ENCODE measurements at regions not wholly inside any gene's neighbourhood (a gene's known extent, or its start where the extent isn't known, plus 50 kb on each side); places are given as distances from the start of the nearest gene placed in this dataset.

DNA sequence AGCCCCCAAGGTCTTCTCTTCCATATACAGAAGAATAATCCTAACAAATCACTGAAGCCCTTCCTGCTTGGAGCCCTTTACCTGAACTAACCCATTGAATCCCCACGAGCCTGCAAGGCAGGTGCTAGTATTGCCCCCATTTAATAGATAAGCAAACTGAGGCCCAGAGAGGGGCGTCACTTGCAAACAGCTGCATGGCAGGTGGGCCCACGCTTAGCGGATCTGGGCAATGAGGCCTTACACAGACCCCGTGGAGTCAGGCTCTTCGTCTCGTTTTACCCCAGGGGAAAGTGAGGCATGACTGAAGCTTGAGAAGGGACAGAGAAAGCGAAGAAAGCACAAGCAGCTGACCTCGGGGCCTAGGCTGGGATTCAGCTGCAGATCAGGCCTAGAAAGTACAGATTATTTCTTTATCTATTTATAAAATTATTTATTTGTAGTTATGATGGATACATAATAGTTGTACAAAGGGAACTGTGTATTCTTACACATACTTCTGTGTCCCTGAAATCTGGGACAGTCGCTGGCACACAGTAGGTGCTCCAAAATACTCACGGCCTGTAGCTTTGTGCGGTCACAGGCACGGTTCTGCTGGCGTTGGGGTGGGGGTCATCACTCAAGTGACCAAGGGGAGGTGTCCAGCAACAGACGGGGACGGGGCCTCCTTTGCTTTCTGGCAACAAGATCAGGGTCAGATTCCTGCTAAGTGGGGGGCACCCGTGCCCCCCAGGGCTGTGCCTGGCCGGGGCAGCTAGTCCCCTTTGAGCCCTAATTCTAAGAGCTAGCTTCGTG lies 223.2 kb upstream of the GSE1 start:
- DNase-seq (ENCODE audit: low read depth, low spot score): no peak
- WGBS (ENCODE audit: insufficient coverage, insufficient read length): no CpG with 5 or more reads among the region's 19 CpGs
- Histone ChIP-seq H3K4me1 (ENCODE audit: control insufficient read depth, insufficient read depth, low read length) (peaks cover 1% of the 10 kb centered on the region; the same call in 1 of the 2 replicates), H3K27ac (ENCODE audit: low read length) (no peak overlapping the region), H3K27me3 (ENCODE audit: control insufficient read depth, insufficient read depth, low read length) (no peaks in the 10 kb centered on the region), H3K4me3 (ENCODE audit: low read length) (no peak overlapping the region), H3K9me3 (ENCODE audit: control insufficient read depth, insufficient read depth, low read length) (no peaks in the 10 kb centered on the region), H3K36me3 (ENCODE audit: control insufficient read depth, insufficient read depth, low read length) (no peaks in the 10 kb centered on the region)

DNA sequence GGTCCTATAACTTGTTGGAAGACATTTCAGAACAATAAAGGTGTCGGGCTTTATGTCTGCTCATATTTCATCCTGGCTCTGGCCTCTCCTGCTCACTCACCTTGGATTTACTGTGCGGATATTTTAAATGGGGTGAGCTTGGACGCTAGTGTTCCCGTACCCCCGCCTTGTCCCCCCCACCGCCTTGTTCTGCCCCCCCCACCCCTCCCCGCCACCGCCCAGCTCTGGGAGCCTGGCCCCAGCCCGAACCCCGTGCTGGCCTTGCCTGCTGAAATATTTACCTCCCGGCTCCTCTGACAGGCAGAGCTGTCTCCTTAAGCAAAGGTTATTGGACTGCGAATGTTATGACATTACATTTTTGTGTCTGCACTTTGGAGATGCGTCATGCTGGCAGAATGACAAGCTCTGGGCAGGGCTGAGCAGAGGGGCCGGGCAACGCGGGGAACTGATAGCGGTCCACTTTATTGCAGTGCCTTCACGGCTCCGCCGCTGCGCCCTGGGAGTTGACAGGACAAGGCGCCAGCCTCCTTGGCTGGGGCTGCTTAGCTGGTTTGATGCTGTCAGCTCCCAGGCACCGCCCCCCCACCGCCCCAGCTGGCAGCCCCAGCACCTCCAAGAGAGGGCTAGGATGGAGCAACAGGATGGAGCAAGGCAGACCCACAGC lies 222.5 kb upstream of the GSE1 start:
- Histone ChIP-seq H3K9me3 (ENCODE audit: control insufficient read depth, insufficient read depth, low read length) (no peaks in the 10 kb centered on the region), H3K4me3 (ENCODE audit: low read length) (no peak overlapping the region), H3K27ac (ENCODE audit: low read length) (no peak overlapping the region), H3K27me3 (ENCODE audit: control insufficient read depth, insufficient read depth, low read length) (no peaks in the 10 kb centered on the region), H3K4me1 (ENCODE audit: control insufficient read depth, insufficient read depth, low read length) (peaks cover 5% of the 10 kb centered on the region), H3K36me3 (ENCODE audit: control insufficient read depth, insufficient read depth, low read length) (no peaks in the 10 kb centered on the region)
- no CpG with 5 or more reads among the region's 24 CpGs for WGBS (ENCODE audit: insufficient coverage, insufficient read length)
- no peak for DNase-seq (ENCODE audit: low read depth, low spot score)

DNA sequence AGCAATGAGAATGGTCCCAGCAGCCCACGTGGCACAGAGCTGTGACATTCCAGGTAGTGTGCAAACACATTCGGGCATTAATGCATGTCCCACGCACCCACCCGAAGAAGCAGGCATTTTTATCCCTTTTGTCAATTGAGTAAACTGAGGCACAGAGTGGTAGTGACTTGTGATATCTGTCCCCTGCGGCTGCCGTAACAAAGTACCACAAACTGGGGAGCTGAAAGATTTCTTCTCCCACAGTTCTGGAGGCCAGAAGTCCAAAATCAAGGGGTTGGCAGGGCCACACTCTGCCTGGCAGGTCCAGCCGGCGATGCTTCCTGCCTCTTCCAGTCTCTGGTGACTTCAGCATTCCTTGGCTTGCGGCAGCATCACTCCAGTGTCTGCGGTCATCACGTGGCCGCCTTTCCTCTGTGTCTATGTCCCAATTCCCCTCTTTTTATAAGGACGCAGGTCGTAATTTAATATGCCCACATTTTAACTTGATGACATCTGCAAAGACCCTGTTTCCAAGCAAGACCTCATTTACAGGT lies 221.9 kb upstream of the GSE1 start:
- WGBS (ENCODE audit: insufficient coverage, insufficient read length): no CpG with 5 or more reads among the region's 14 CpGs
- no peak for DNase-seq (ENCODE audit: low read depth, low spot score)
- no peaks in the 10 kb centered on the region for H3K9me3 ChIP-seq (ENCODE audit: control insufficient read depth, insufficient read depth, low read length)
- no peak overlapping the region for H3K27ac ChIP-seq (ENCODE audit: low read length)
- H3K27me3 ChIP-seq (ENCODE audit: control insufficient read depth, insufficient read depth, low read length): no peaks in the 10 kb centered on the region
- no peak overlapping the region for H3K4me3 ChIP-seq (ENCODE audit: low read length)
- no peaks in the 10 kb centered on the region for H3K36me3 ChIP-seq (ENCODE audit: control insufficient read depth, insufficient read depth, low read length)
- peaks cover 8% of the 10 kb centered on the region; the same call in 1 of the 2 replicates for H3K4me1 ChIP-seq (ENCODE audit: control insufficient read depth, insufficient read depth, low read length)

DNA sequence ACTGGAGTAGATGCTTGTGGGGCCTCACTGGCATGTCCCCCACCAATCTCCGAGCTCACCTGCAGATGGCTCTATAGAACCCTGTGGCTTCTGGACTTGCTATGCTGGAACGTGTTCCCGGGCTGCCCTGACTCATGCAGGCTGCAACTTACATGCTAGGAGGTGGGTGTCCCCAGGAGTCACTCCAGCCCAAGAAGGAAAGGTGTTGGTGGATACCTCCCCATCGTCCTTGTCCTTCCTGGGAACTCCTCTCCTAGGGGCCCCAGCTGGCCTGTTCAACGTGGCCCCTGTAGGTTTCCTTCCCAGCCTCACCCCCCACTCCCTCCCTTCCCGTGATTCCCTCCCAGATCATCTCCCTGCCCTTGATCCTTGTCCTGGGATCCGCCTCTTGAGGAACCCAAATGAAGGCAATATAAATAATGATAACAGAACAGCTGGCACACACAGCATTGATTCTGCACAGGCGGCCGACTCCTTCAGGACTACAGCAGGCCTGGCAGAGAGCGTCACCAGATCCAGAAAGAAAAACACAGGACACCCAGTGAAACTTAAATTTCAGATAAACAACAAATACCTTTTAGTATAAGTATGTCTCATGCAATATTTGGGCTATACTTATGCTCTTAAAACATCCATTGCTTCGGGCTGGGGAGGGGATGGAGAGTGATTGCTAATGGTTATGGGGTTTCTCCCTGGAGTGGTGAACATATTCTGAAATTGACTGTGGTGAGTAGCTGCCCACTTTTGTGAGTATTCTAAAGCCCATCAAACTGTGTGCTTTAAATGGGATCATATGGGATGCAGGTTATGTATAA lies 221.1 kb upstream of the GSE1 start:
- Histone ChIP-seq H3K27ac (ENCODE audit: low read length) (no peak overlapping the region), H3K27me3 (ENCODE audit: control insufficient read depth, insufficient read depth, low read length) (no peaks in the 10 kb centered on the region), H3K4me3 (ENCODE audit: low read length) (no peak overlapping the region), H3K9me3 (ENCODE audit: control insufficient read depth, insufficient read depth, low read length) (no peaks in the 10 kb centered on the region), H3K36me3 (ENCODE audit: control insufficient read depth, insufficient read depth, low read length) (no peaks in the 10 kb centered on the region), H3K4me1 (ENCODE audit: control insufficient read depth, insufficient read depth, low read length) (peaks cover 13% of the 10 kb centered on the region)
- WGBS (ENCODE audit: insufficient coverage, insufficient read length): no CpG with 5 or more reads among the region's 11 CpGs
- no peak for DNase-seq (ENCODE audit: low read depth, low spot score)

DNA sequence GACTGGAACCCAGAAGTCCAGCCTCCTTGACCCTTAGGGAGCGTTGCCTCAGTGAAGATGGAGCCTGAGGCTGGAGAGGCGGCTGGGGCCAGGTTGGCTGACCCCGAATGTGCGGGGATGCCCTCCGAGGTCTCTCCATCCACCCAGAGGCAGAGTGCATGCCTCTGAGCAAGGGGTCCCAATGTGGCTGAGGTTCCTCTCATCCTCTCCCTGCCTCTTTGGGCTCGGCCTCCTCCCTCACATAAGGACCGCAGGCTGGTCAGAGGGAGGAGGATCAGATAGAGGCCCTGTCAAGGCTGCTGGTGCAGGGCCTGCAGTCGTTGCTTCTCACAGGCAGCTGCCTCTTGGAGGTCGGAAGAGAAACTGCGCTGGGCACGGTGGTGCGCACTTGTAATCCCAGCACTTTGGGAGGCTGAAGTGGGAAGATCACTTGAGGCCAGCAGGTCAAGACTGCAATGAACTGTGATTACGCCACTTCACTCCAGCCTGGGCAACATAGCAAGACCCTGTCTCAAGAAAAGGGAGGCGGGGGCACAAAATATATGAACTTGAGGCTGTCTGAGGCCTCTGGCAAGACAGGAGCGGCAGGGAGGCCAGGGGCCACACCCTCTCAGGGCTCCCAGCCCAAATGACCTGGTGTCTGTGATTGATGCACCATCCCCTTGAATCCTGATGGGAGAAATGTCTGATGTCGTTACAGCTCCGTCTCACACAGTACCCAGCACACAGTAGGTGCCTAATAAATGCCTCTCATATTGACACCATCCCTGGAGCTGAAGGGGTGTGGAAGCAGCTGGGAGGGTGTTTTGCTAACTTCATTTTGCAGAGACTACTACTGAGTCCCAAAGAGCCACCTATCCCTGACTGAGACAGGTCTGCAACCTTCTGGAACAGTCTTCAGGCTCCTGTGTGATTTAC lies 220.1 kb upstream of the GSE1 start:
- no peak overlapping the region for H3K4me3 ChIP-seq (ENCODE audit: low read length)
- H3K4me1 ChIP-seq (ENCODE audit: control insufficient read depth, insufficient read depth, low read length): peaks cover 17% of the 10 kb centered on the region
- no CpG with 5 or more reads among the region's 17 CpGs for WGBS (ENCODE audit: insufficient coverage, insufficient read length)
- H3K9me3 ChIP-seq (ENCODE audit: control insufficient read depth, insufficient read depth, low read length): no peaks in the 10 kb centered on the region
- DNase-seq (ENCODE audit: low read depth, low spot score): no peak
- H3K27ac ChIP-seq (ENCODE audit: low read length): no peak overlapping the region
- no peaks in the 10 kb centered on the region for H3K27me3 ChIP-seq (ENCODE audit: control insufficient read depth, insufficient read depth, low read length)
- H3K36me3 ChIP-seq (ENCODE audit: control insufficient read depth, insufficient read depth, low read length): no peaks in the 10 kb centered on the region

DNA sequence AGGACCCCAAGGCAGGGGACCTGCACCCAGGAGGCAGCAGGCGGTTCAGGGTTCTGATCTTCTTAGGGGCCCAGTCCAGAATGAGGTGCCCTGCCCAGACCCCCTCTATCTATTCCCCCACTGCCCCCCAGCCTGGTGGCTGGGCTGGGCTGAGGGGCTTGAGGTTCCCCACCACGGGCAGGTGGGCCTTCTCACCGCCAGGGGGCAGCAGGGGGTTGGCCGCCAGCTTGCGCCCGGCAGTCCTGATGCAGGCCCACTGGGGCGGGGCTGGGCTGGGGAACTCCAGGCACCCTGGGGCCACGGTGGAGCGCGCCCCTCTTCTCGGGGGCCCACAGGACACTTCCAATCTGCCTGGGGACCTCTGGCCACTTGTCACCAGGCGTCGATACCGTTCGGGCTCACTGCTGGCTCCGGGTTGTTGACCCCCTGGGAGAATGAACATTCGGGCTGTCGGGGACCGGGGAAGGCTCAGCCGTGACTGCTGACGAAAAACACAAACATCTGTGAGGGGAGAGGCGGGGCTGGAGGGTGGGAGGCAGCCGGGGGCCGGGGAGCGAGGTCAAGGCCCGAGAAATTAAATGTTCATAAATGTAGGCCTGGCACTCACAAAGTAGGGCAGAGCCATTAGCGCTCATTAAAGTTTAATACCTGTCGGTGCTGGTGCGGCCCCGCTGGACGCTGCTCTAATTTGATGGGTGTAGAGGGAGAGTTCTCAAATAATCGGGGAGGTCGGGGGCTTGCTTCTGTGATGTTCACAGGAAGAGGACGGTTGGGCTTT lies 219.3 kb upstream of the GSE1 start:
- Histone ChIP-seq H3K36me3 (ENCODE audit: control insufficient read depth, insufficient read depth, low read length) (no peaks in the 10 kb centered on the region), H3K27ac (ENCODE audit: low read length) (no peak overlapping the region), H3K9me3 (ENCODE audit: control insufficient read depth, insufficient read depth, low read length) (no peaks in the 10 kb centered on the region), H3K4me1 (ENCODE audit: control insufficient read depth, insufficient read depth, low read length) (peaks cover 17% of the 10 kb centered on the region), H3K27me3 (ENCODE audit: control insufficient read depth, insufficient read depth, low read length) (no peaks in the 10 kb centered on the region), H3K4me3 (ENCODE audit: low read length) (no peak overlapping the region)
- DNase-seq (ENCODE audit: low read depth, low spot score): no peak
- WGBS (ENCODE audit: insufficient coverage, insufficient read length): no CpG with 5 or more reads among the region's 34 CpGs

DNA sequence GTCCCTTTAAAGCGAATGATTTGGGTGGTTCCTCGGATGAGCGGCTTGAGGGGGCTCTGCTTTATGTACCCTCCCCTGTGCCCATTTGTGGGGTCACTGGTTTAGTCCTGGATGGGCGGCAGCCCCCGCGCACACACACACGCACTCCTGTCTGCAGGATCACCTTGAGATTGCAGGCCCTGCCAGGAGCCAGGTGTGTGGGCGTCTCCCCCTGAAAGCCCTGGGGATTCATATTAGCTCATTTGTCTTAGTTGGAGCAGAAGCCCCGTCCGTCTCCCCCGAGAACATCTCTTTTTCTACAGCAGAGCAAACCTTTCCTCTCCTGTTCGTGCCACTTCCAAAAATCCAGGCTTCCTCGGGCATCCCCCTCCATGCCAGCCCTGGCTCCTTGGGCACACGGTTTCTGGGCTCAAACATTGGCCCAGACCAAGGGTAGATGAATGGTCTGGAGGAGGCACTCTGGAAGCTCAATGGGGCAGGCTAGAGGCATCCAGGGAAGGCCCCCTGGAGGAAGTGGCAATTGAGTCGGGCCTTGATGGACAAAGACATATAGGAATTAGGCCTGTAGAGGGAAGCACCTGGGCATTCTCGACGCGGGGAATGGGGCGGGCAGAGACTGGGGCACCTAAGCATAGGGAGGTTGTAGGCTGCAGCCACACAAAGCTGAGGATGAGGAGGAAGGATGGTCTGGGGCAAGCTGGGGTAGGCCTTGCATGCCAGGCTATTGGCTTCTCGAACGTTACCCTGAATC lies 218.5 kb upstream of the GSE1 start:
- WGBS (ENCODE audit: insufficient coverage, insufficient read length): no CpG with 5 or more reads among the region's 21 CpGs
- H3K9me3 ChIP-seq (ENCODE audit: control insufficient read depth, insufficient read depth, low read length): no peaks in the 10 kb centered on the region
- DNase-seq (ENCODE audit: low read depth, low spot score): no peak
- H3K4me1 ChIP-seq (ENCODE audit: control insufficient read depth, insufficient read depth, low read length): peaks cover 17% of the 10 kb centered on the region
- no peaks in the 10 kb centered on the region for H3K36me3 ChIP-seq (ENCODE audit: control insufficient read depth, insufficient read depth, low read length)
- H3K27ac ChIP-seq (ENCODE audit: low read length): no peak overlapping the region
- no peak overlapping the region for H3K4me3 ChIP-seq (ENCODE audit: low read length)
- no peaks in the 10 kb centered on the region for H3K27me3 ChIP-seq (ENCODE audit: control insufficient read depth, insufficient read depth, low read length)

DNA sequence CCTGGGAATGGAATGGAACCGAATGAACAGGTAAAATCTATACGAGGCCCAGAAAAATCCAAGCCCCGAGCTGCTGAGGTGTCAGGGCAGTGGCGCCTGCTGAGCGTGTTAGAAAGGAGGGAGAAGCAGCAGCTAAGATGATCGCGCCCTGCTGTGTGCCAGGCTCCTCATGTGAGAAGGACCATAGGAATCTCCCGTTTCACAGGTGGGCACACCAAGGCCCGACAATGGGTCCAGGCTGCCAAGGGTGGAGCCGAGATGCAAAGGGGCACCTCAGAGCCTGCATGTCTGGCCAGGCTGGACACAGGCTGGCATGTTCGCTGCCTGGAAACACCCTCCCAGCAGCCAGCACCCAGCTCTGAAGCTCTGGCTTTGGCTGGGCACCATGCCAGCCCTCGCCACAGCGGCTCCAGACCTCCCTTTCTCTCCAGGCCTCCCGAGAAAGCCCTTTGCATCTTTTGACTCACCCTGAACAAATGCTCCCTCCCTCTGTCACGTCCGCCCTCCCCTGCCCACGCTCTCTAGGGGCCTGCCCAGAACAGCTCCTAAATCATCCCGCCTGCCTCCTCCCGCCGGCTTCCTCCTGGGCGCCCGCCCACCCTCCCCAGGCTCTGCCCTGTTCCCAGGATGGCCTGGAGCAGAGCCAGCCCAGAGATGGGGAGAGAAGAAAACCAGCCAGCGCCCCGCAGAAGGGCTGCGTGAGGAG lies 217.8 kb upstream of the GSE1 start:
- no peaks in the 10 kb centered on the region for H3K9me3 ChIP-seq (ENCODE audit: control insufficient read depth, insufficient read depth, low read length)
- WGBS (ENCODE audit: insufficient coverage, insufficient read length): no CpG with 5 or more reads among the region's 25 CpGs
- H3K36me3 ChIP-seq (ENCODE audit: control insufficient read depth, insufficient read depth, low read length): no peaks in the 10 kb centered on the region
- DNase-seq (ENCODE audit: low read depth, low spot score): no peak
- no peaks in the 10 kb centered on the region for H3K27me3 ChIP-seq (ENCODE audit: control insufficient read depth, insufficient read depth, low read length)
- H3K27ac ChIP-seq (ENCODE audit: low read length): no peak overlapping the region
- no peak overlapping the region for H3K4me3 ChIP-seq (ENCODE audit: low read length)
- H3K4me1 ChIP-seq (ENCODE audit: control insufficient read depth, insufficient read depth, low read length): peaks cover 17% of the 10 kb centered on the region

Data from iPS DF 6.9 (cell line).